OCI-M1 (cell line): ENCODE measurements at regions not wholly inside any gene's neighbourhood (a gene's known extent, or its start where the extent isn't known, plus 50 kb on each side); places are given as distances from the start of the nearest gene placed in this dataset.

Experiments used
- DNase-seq: peaks from one replicate; lab custom pipeline; 2025; lab: John Stamatoyannopoulos, UW

- DNase-seq = no peak
Observed at GRCh38 chrX:14476205-14476604, 53.1 kb upstream of the GLRA2 start.

DNA sequence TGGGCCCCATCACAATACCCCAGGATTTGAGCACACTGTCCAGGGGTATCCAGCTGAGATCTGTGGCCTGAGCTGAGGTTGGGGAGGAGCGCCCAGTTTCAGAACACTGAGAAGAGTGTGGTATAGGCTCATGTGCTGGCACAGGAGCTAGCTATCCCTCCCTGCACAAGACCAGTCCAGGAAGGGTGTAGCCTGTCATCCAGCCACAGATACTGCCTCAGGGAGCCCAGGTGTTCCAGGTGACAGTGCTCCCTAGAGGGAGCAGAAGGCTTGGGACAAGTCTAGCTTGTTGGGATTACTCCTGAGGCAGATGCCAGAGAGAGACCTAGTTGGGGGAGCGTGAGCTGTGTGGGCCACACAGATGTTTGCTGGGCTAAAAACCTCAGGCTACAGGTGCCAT lies 79.6 kb upstream of the GLRA2 start:
- no peak for DNase-seq

DNA sequence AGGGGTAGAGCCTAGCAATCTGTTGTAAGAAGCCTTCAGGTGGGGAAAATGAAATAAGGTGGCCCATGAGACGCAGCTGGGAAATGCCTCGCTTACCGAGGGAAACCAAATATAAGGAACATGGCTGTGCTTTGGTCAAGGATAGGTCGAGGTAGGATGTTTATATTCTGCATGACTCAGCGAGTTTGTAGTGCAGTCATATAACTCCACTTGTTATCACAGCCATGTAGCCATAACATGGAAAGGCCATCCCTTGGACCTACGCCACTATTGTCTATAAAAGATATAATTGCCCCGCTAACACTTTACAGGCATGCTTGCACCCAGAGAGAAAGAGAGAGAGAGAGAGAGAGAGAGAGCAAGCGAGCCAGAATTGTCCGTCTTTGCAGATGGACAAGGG lies 80.9 kb upstream of the GLRA2 start:
- no peak for DNase-seq

DNA sequence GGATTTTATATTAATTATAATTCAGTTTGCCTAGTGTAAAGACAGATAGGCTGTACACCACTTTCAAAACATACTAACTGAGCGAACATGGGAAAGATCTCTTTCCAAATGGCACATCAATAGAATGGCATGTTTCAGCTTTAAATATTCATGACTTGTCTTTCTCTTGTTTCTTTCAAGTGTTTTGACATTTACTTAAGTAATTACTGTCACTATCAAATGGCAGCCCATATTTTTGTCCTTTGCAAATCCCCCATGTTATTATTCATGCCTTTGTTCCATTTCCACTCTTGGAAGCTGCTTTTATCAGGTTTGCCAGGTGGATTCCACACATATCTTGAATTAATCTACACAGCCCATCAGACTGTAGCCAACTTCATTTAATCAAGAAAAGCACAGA lies 89.2 kb upstream of the GLRA2 start:
- DNase-seq = no peak

GRCh38 chrX:14427614-14428013 lies 101.7 kb upstream of the GLRA2 start:
- DNase-seq = no peak

- no peak for DNase-seq
Observed at GRCh38 chrX:14420841-14421240, 108.5 kb upstream of the GLRA2 start.

DNA sequence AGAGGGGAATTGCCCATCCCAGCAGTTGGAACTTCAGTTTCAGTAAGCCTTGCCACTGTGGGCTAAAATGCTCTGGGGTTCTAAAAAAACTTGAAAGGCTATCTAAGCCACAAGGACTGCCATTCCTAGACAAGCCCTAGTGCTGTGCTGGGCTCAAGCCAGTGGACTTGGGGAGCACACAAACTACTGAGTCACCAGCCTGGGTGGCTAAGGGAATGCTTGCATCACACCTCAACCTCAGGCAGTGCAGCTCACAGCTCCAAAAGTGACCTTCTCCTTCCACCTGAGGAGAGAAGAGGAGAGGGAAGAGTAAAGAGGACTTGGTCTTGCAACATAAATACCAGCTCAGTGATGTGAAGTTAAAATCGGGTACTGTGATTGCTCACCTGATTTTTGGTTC lies 116.7 kb upstream of the GLRA2 start:
- no peak for DNase-seq

DNA sequence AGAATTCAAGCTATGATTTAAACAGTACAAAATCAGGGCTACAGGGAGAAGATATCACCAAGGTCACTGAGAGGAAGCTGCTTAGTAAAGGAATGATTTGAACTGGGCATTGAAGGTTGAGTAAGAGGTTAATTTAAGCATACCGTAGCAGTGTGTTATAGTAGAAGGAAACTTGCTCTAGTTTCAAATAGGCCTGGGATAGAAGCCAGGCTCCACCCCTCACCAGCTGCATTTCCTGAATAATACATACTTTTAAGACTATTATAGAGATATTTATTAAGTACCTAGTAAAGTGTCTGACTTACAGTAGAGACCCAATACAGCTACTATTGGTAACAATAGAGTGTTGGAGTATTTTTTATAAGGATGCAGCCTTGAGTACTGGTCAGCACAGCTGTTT lies 118.0 kb upstream of the GLRA2 start:
- DNase-seq = no peak

- no peak for DNase-seq
Observed at GRCh38 chrX:14409341-14409740, 120.0 kb upstream of the GLRA2 start.

GRCh38 chrX:14406225-14406624 lies 123.1 kb upstream of the GLRA2 start:
- DNase-seq = no peak

GRCh38 chrX:14398725-14399124 lies 130.6 kb upstream of the GLRA2 start:
- no peak for DNase-seq

DNA sequence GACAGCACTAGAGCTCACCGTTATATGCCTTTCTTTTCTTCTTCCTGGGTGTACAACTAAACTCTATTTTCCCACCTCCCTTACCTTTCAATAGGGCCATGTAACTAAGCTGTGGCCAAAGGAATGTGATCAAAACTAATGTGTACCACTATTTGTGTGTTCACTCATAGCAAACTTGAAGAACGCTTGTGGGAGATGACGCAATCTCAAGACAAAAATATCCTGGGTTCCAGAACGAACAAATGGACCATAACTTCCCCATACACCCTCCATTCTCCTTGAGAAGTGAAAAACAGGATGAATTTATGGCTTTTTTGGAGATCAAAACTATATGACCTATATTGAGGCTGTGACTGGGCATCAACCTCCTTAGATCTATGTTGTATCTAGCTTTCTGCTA lies 139.7 kb upstream of the GLRA2 start:
- DNase-seq = no peak

GRCh38 chrX:14386981-14387380 lies 142.4 kb upstream of the GLRA2 start:
- no peak for DNase-seq

DNA sequence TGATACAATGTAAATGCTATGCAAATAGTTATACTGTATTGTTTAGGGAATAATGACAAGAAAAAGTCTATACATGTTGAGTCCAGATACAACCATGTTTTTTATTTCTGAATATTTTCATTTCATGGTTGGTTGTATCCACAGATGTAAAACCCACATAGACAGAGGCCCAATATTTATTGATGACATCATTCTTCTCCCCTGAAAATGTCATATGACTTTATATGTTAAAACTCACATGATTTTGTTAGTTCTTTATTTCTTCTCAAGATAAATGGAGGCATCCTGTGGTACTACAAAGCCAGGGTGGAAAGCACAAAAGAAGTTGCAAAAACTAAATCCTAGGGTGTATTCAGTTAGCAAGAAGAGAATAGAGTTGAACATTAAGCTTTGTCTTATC lies 149.3 kb upstream of the GLRA2 start:
- DNase-seq = no peak

DNA sequence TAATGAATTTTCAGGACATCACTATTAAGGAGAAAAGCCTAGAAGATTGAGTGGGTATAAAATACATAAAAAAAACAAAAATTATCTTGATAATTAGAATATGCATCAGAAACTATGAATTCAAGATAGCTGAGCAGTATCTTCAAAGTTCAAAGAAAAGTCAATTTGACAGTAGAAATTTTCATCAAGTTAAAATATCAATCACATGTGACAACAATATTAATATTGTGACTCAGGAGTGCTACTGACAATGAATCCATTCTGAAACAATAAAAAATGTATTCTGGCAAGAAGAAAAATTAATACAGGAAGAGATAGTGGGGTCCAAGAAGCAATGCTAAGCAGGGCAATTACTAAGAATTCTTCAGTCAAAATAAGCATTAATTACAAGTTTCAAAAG lies 151.9 kb upstream of the GLRA2 start:
- DNase-seq = no peak

DNA sequence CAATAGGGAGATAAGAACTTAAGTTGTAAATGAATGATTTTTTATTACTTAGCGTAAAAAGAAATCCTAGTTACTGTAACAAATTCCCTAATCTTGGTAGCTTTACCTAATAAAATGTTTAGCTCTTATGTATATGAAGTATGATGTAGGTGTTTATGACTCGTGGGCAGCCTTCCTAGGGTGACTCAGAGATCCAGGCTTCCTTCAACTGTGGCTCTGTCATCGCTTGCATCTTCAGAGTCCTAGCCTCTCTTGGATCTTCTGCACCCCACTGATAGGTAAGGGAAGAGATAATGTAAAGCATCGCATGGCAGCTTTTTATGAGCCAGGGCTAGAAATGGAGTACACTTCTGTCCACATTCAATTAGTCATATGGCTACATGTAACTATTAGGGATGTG lies 165.6 kb upstream of the GLRA2 start:
- no peak for DNase-seq

DNA sequence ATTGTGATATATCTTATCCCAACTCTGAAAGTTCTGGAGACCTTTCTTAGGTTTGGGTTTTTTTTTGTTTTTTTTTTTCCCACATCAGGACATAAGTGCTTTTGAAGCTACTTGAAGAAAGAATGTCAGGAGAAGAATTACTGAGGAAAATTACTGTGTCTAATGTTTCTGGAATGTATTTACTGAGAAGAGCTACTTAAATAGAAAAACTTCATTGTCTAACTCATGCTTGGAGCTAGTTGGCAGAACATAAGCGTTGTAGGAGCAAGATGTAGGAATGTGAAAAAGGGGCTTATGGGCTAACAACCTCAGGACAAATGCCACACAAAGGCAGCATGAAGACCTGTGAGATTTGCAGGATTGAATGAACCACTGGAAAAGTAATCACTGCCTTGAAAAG lies 166.6 kb upstream of the GLRA2 start:
- no peak for DNase-seq

DNA sequence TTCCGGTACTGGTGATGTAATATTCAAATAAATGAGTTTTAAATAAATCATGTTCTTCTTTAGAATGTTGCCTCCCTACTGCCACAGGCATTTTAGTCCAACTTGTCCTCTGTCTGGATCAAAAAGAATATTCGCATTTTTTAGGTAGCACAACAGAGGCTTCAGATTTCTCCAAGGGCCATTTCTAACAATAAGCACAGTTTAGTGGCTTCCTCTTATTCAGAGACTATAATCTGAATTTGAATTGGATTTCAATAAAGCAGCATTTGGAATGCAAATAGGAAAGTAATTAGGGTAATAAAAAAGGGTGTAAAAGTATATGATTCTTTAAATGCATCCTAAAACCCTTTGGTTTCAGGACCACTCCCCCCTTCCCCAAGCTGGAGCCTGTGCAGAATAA lies 167.9 kb upstream of the GLRA2 start:
- DNase-seq = no peak

DNA sequence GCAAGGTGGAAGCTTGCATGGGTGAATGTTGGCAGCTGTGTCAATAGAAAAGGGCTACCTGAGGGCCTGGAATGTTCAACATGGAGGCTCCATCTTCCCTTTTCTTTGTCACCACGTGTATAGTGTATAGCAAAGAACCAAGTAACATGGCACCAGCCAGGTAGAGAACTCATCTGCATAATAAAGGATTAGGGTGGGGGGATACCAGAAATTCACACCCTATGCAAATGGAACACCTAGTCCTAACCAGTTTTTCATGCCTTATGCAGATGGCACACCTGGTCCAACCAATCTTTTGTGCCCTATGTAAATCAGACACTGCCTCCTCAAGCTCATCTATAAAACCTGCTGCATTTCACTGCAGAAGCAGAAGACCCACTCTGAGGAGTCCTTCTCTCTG lies 169.6 kb upstream of the GLRA2 start:
- no peak for DNase-seq

DNA sequence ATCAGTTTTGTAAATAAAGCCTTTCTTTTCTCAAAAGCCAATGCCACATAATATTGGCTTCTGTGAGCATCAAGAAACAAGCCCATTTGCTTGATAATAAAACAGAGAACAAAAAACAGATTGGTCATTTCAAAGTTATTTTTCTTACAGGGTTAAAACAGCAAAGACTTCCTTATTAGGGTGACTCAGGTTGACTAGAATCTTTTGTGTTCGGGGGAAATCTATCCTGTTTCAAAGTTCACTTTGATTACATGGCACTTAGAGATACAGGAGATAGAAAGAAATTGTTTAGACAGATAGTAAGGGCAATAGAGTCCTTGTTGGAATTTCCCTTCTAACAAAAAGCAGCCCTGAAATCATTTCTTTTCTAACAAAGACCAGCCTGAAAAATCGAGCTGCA lies 170.0 kb upstream of the GLRA2 start:
- no peak for DNase-seq

DNA sequence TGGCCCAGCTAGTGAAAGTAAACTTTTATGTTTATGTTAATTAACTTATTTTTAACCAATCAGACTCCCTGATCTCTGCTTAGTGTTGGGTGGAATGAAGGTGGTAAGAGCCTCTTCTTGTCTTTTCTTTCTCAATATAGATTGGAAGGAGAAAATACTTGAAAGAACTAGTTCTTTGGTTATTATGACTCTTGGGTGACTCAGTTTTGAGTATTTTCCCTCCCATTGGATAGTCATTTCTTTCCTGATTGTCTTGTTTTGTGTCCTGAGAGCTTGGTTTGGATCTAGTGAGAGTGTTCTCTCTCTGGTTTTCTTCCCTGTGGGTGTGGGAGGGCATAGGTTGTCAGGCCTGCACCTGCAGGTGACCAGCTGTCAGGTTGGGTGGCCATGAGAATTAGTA lies 172.0 kb upstream of the GLRA2 start:
- no peak for DNase-seq

- DNase-seq = no peak
Observed at GRCh38 chrX:14356401-14356800, 172.9 kb upstream of the GLRA2 start.

DNA sequence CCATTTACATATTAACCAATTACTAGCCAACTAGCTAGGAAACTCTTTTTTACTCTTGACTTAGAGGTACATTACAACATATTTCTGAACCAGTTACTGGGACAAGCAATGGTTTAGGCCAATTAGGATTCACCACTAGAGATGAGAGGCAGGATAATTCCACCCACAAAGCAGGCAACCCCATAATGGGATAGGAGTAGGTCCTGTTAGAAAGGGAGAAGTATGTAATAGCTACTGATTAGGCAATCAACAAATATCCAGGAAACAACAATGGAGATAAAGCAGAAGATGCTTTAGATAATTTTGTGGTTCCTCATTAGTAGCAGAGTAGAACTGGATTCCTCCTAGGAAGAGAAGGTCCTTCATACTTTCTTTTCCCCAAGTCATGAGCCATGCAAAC lies 173.8 kb upstream of the GLRA2 start:
- no peak for DNase-seq

DNA sequence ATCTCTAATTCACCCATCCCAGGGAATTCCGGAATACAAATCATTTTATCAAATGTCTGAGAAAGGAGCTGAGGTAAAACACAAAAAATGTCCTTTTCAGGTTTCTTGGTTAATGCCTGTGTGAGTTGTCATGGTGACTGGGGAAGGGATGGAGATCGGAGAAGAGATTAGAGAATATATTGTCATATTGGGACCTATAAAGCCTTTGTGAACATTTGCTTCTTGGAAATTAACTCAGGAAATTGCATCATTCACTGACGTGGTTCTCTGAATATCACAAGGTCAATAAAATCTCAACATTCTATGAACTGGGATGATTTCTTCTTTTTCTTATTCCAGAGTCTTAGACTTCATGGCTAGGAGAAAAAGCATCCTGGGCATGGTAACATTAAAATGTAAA lies 174.8 kb upstream of the GLRA2 start:
- no peak for DNase-seq

- no peak for DNase-seq
Observed at GRCh38 chrX:14352511-14352910, 176.8 kb upstream of the GLRA2 start.
